Keratinocyte (primary cell): ENCODE measurements at regions not wholly inside any gene's neighbourhood (a gene's known extent, or its start where the extent isn't known, plus 50 kb on each side); places are given as distances from the start of the nearest gene placed in this dataset.

Experiments
- CTCF ChIP-seq, 3 experiments: IDR thresholded peaks in 1 of 3; conservative IDR thresholded peaks in 1 of 3; optimal IDR thresholded peaks in 1 of 3; 2 replicates in 2 of 3; 3 replicates in 1 of 3; pipeline versions ENCODE3 to v1.5.1; 2011; ENCODE audit warnings: low read length in 3 of 3, mild to moderate bottlenecking in 3 of 3, moderate library complexity in 2 of 3, control low read depth in 1 of 3, inconsistent platforms in 1 of 3; ENCODE audit not compliant: insufficient read depth in 2 of 3; ENCODE audit errors: extremely low read depth in 1 of 3
- EZH2 ChIP-seq: IDR thresholded peaks from one replicate; pipeline ENCODE4 v1.6.1; 2012; ENCODE audit warnings: inconsistent platforms, mild to moderate bottlenecking, low read length, moderate library complexity

GRCh38 chr2:176461098-176461808 lies 192.0 kb downstream of the MTX2 start:
- TF ChIP-seq EZH2 = no peak
- no peak for TF ChIP-seq CTCF (optimal IDR thresholded peaks at IDR 0.05 in 1 of 3, IDR thresholded peaks at IDR 0.05 in 1 of 3, conservative IDR thresholded peaks at IDR 0.05 in 1 of 3; ENCODE audit: extremely low read depth in 1 of 3, insufficient read depth in 2 of 3, low read length in 3 of 3)
